GM19043 (cell line): ENCODE measurements at regions not wholly inside any gene's neighbourhood (a gene's known extent, or its start where the extent isn't known, plus 50 kb on each side); places are given as distances from the start of the nearest gene placed in this dataset.

Experiments
- ATAC-seq: cut with Tn5 transposase; IDR thresholded peaks from one replicate; pipeline ENCODE4 v1.9.1; 2021; ENCODE audit warnings: low read depth; ENCODE audit not compliant: unreplicated experiment

DNA sequence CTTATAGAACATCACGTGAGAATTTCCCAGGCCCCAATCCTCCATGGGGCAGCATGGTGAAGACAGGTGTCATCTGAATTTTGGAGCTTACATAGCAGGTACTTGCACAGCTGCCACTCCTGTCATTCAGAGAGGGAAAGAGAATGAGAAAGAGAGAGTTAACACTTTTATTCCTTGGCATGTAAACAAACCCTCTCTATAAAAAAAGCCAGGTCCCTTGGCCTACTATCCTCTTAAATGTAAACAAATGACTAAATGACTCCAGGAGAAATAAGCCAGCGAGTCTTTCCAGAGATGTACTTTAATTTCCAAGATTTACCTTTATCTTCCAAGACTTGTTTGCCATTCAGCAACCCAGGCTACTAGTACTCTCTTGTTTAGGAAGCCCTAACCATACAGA, 195.3 kb upstream of the HTR2A start:
- ATAC-seq: no peak

DNA sequence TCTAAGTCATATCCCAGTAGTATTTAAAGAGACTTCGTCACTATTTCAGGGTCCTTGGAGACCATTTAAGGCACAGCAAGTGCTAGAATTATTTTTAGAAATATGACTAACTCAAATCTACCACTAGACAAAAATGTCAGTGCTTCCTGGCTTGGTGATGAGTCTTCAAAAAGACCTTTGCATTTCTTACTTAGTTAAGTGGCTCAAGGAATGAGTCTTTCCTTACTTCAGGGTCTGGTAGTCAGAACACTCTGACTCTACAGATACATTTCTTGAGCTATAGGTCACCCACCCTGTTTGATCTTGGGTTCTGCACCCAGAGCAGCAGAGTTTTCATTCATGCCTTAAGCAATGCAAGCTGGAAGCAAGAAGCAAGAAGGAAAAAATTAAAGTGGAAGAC, 191.0 kb upstream of the HTR2A start:
- no peak for ATAC-seq

DNA sequence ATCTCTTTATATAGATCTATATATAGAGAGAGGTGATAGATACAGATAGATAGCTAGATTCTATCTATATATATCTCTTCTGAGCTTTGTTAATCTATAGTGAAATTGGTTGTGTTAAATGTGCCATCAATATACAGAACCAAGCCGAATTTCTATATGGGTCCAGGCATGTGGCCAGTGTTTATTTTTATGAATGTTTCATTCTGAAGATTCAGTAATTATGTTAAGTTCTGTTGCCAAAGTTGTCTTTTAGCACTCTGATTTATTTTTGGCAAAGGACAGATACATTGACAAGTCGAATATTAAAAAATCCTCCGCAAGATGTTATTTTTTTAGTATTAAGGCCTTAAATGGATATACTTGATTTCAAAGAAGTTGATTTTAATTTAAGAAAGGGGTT, 190.4 kb upstream of the HTR2A start:
- no peak for ATAC-seq

- ATAC-seq: no peak
These were observed 188.5 kb upstream of the HTR2A start for GRCh38 chr13:47085346-47085745.

- no peak for ATAC-seq
These were observed 185.0 kb upstream of the HTR2A start for GRCh38 chr13:47081850-47082249.

DNA sequence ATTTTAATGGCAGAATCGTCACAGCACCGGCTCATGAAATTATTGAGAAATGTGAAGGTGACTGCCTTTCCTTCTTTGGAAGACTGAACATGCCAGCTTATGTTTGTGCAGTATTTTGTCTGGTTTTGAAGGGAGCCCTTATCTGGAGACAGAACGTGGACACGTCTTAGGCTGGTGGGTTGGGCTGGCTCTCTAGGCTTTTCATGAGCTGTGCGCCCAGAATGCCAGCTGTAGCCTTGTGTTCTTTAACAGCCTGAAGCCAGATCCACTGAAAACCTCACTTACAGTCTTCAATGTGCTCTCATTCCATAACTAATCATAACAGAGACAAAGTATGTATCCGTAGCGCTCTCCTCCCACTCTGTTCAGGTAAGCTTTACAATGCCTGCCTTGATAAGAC, 184.4 kb upstream of the HTR2A start:
- no peak for ATAC-seq

GRCh38 chr13:47080621-47081020, 183.8 kb upstream of the HTR2A start:
- ATAC-seq: no peak

DNA sequence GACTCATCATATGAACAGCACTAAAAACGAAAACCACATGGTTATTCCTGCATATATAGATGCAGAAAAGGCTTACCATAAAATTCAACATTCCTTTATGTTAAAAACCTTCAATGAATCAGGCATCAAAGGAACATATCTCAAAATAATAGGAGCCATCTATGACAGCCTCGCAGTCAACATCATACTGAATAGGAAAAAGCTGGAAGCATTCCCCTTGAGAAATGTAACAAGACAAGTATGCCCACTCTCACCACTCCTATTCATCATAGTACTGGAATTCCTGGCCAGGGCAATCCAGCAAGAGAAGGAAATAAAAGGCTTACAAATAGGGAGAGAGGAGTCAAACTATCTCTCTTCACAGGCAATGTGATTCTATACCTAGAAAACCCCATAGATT, 179.6 kb upstream of the HTR2A start:
- no peak for ATAC-seq

GRCh38 chr13:47069133-47069532, 172.3 kb upstream of the HTR2A start:
- no peak for ATAC-seq

DNA sequence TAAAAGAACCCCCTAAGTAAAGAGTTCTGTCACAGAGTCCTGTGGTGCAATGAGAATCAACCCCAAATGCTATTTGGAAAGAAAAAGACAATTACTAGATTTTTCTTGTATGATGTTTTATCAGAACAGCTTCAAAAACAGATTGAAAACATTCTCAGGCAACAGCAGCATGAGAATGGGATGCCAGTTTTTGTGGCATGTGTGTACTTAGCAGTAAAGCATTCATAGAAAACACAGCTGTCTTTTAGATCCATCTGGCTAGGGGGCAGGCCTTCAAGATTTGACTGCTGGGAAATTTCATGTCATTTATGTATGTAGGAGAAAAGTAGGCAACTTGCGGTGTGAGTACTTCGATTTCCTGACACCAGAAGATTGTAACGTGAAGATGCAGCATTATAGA, 170.5 kb upstream of the HTR2A start:
- no peak for ATAC-seq

DNA sequence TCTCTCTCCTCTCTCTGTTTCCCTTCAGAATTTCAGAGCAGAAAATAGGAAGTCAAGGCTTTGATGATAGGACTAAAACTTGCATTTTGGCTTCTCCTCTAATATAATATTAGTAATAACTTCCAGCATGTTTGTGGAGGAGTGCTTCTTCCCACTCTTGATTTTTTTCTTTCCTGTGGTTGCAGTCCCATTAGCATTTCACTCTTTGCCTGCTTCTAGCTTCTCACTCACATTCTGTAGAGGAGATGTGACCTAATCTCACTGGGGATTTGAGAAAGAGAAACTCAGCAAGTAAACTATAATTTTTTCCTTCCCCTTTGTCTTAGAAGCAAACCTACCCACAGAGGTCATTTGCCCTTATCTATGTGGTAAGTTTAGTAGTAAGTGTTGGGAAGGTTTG, 169.4 kb upstream of the HTR2A start:
- ATAC-seq: no peak

DNA sequence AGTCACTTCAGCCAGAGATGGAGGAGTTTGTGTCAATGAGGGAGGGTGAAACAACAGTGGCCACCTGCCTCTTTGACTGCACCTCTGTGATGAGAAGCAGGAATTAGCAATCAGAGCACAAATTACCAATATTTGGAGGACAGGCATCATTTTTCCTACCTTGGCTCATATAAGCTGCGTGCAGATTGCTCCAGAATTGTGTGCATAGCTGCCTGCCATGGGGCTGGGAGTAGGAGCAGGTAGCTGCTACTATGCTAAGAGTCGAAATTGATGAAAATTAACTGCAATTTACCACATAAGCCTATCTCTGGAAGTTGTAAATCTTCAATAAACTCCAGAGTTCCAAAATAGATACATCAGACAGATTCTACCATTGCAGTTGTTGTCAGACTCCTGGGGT, 167.5 kb upstream of the HTR2A start:
- no peak for ATAC-seq

- no peak for ATAC-seq
These were observed 152.6 kb upstream of the HTR2A start for GRCh38 chr13:47049276-47049989.

DNA sequence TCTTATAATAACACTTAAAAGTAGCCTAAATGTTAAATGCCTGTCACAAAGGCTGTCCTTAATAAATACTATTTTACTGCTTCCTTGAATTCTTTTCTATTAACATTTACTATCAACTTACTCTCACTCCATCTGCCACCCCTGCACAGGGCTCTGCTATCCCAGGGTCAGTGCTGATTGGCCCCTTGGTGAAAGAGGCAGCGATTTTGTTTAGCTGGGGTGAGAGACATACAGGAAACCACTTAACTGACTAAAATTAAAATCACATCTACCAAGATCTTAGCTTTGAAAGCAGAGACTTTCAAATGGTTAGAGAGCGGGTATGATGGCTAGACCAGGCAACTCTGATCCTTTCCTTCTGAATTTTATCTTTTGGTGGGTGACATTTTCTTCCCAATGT, 149.9 kb upstream of the HTR2A start:
- ATAC-seq: no peak

- no peak for ATAC-seq
These were observed 148.0 kb upstream of the HTR2A start for GRCh38 chr13:47044842-47045241.

- ATAC-seq: no peak
These were observed 142.3 kb upstream of the HTR2A start for GRCh38 chr13:47039106-47039505.

DNA sequence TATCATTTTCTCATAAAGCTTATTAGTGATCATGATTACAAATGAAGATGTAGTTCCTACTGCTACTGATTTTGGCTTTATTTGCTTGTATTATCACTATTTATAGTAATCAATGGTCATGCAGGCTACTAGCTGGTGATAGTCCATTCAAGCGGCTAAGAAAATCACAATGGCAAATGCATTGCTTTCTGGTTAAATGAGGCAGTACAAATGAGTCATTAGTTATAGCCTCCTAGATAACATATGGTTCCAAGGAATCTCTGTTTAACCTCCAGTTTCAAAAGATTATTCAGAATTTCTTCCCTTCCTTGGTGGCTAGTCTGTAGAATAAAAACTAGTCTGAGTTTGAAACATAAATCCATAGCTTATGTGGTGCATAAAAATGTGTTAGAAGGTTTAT, 141.3 kb upstream of the HTR2A start:
- no peak for ATAC-seq

DNA sequence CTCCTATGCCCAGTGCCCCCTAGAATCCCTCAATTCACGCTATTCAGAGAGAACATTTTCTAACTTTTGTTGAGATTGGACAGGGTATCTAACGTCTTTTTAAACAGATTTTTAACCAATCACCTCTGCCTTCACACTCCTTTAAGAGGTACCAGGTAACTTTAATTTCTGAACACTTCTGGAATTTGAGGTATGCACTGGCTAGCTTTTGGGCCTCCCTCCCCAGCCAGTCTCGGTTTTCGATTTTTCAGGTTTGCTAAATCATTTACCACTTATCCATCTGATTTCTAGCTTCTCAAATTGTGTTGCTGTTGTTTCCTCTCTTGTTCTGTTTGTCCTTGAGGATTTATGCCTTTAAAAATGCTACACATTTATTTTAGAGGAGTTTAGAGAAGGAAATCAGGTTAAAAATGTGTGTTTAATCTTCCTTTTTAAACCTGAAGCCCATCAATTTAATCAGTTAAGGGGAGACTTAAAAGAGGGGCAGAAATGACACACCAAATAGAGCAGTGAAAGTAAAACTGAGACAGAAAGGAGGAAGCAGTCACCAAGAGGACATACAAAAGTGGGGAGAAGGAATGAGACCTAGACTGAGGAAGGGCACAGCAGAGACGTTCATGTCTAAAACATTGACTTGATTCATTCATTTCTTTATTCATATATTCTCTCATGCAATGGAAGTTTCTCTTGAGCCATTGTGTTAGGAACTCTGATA, 139.6 kb upstream of the HTR2A start:
- peak; percentile 97 for ATAC-seq

- ATAC-seq: no peak
These were observed 136.4 kb upstream of the HTR2A start for GRCh38 chr13:47033216-47033615.

GRCh38 chr13:47027780-47028437, 131.1 kb upstream of the HTR2A start:
- no peak for ATAC-seq

DNA sequence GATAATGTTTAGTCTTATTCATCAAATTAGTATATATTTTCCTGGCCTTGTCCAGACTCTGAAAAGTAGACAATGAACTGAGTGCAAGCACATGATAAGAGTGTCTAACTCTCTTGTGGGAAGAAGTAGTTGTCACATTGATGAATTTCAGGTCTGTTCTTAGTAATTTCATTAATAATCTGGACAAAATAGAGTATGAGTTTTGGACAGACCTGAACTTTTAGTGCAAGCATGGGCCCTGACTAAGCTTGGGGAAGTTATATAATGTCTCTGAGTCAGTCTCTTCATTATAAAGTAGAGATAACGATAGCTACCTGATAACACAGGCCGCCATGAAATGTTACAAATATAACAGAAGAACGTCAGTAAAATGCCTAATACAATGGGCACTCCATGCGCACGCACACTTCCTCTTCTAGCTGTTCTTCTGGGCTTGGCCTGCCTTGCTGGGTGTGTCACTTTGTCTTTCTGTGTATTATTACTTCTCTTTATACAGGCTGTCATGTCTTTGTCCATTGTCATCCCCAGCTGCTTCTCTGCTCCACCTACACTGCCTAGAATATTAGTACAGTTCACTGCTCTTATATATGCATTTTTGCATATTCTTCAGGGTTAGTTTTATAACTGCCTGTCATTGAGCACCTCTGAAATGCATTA, 129.1 kb upstream of the HTR2A start:
- ATAC-seq: no peak
